Activated CD8-positive, alpha-beta T cell treated with anti-CD3 and anti-CD28 coated beads for 36 hours (primary cell): ENCODE measurements at regions not wholly inside any gene's neighbourhood (a gene's known extent, or its start where the extent isn't known, plus 50 kb on each side); places are given as distances from the start of the nearest gene placed in this dataset.

Experiments used
- ATAC-seq: fragments of 200-7000 bp; cut with Tn5 transposase; one replicate; pipeline ENCODE4 v1.10.0; 2021; ENCODE audit warnings: mild to moderate bottlenecking, moderate library complexity
- CTCF ChIA-PET: fragments of 350-600 bp; sonication (Branson Sonifier 250); formaldehyde crosslinking; loops from one replicate; lab custom pipeline; 2021; ENCODE audit warnings: antibody characterized with exemption; lab: Charles Lee
- POLR2A ChIA-PET: fragments of 350-600 bp; sonication (Branson Sonifier 250); formaldehyde crosslinking; loops from one replicate; lab custom pipeline; 2021; ENCODE audit warnings: antibody characterized with exemption; lab: Charles Lee
- DNase-seq: peaks from one replicate; pipeline ENCODE4 v3.0.0-alpha.2; 2020
- H3K27ac Mint-ChIP-seq: one replicate; pipeline ENCODE4 v1.8.0; 2021; ENCODE audit warnings: mild to moderate bottlenecking, mixed read lengths
- H3K27me3 Mint-ChIP-seq: one replicate; pipeline ENCODE4 v1.8.0; 2021; ENCODE audit warnings: mixed read lengths
- H3K36me3 Mint-ChIP-seq: one replicate; pipeline ENCODE4 v1.8.0; 2021; ENCODE audit warnings: low read depth, mixed read lengths
- H3K4me1 Mint-ChIP-seq: one replicate; pipeline ENCODE4 v1.8.0; 2021; ENCODE audit warnings: low read depth, mixed read lengths
- H3K4me3 Mint-ChIP-seq: one replicate; pipeline ENCODE4 v1.8.0; 2021; ENCODE audit warnings: mild to moderate bottlenecking, moderate library complexity, mixed read lengths
- H3K9me3 Mint-ChIP-seq: one replicate; pipeline ENCODE4 v1.8.0; 2021; ENCODE audit warnings: mixed read lengths
- intact Hi-C: fragments of 100-400 bp; cut with micrococcal nuclease; formaldehyde crosslinking; loops from one replicate; pipeline ENCODE4 v1.10.0; 2022
- TF ChIP-seq, protein P1 (sequence below): fragments of 200-600 bp; IDR thresholded peaks from one replicate; pipeline ENCODE4 v1.8.0; 2022; ENCODE audit warnings: antibody characterized with exemption, mild to moderate bottlenecking

- ChIA-PET POLR2A (no interaction called here), CTCF (no interaction called here)
- Mint-ChIP-seq H3K9me3 (peaks cover 11% of the 10 kb centered on the region), H3K4me1 (no peaks in the 10 kb centered on the region), H3K36me3 (no peaks in the 10 kb centered on the region), H3K4me3 (no peak overlapping the region), H3K27me3 (no peaks in the 10 kb centered on the region), H3K27ac (no peak overlapping the region)
- TF ChIP-seq, protein P1, sequence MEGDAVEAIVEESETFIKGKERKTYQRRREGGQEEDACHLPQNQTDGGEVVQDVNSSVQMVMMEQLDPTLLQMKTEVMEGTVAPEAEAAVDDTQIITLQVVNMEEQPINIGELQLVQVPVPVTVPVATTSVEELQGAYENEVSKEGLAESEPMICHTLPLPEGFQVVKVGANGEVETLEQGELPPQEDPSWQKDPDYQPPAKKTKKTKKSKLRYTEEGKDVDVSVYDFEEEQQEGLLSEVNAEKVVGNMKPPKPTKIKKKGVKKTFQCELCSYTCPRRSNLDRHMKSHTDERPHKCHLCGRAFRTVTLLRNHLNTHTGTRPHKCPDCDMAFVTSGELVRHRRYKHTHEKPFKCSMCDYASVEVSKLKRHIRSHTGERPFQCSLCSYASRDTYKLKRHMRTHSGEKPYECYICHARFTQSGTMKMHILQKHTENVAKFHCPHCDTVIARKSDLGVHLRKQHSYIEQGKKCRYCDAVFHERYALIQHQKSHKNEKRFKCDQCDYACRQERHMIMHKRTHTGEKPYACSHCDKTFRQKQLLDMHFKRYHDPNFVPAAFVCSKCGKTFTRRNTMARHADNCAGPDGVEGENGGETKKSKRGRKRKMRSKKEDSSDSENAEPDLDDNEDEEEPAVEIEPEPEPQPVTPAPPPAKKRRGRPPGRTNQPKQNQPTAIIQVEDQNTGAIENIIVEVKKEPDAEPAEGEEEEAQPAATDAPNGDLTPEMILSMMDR, result no peak
- DNase-seq (no peak), ATAC-seq (no peak)
- intact Hi-C loops, result no loop called here
These were observed 200.4 kb upstream of the PCDH15 start for GRCh38 chr10:55001422-55001821.

- ATAC-seq (no peak), DNase-seq (no peak)
- ChIA-PET POLR2A (no interaction called here), CTCF (no interaction called here)
- TF ChIP-seq, protein P1, result no peak
- Mint-ChIP-seq H3K36me3 (no peaks in the 10 kb centered on the region), H3K4me3 (no peak overlapping the region), H3K9me3 (peaks cover 13% of the 10 kb centered on the region), H3K4me1 (no peaks in the 10 kb centered on the region), H3K27ac (no peak overlapping the region), H3K27me3 (no peaks in the 10 kb centered on the region)
- intact Hi-C loops, result no loop called here
These were observed 192.1 kb upstream of the PCDH15 start for GRCh38 chr10:54993148-54993547.

DNA sequence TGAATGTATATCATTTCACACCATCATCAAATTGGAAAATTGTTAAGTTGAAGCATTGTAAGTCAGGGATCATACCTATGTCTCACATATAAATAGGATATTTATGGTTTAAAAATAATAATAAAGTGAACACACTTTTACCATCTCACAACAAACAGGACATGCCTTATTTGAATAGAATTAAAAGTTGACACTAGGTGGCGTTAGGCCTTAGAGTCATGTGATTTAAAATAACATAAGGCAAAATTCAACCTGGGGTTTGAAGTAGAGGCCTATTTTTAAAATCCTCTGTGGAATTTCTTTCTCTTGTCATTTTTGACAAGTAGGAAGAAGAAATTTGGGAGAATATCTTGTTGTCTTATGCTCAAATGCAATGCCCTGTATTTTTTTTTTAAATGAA is 184.7 kb upstream of the PCDH15 start:
- Mint-ChIP-seq H3K27ac (no peak overlapping the region), H3K4me1 (no peaks in the 10 kb centered on the region), H3K4me3 (no peak overlapping the region), H3K36me3 (no peaks in the 10 kb centered on the region), H3K9me3 (peaks cover 14% of the 10 kb centered on the region), H3K27me3 (no peaks in the 10 kb centered on the region)
- no peak for DNase-seq
- intact Hi-C loops, result no loop called here
- CTCF ChIA-PET, result no interaction called here
- TF ChIP-seq, protein P1, result no peak
- POLR2A ChIA-PET, result no interaction called here
- ATAC-seq, result no peak

DNA sequence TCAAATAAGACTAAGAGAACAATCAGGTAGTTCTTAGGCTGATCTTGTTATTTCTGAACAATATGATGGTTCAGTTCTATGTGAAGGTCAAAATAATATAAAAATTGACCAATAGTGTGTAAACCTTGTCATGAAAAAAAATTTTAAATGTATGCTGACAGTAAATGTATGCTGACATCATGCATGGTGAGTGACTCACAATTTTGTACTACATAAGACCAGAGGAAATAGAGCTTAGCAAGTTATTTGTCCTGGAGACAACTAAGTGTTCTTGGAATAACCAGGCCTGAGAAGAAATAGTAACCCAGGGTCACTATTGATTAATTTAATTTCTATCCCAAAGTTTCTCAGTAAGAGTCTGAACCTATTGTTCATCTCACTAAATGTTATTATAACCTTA is 182.2 kb upstream of the PCDH15 start:
- H3K4me3 Mint-ChIP-seq, result no peak overlapping the region
- intact Hi-C loops, result no loop called here
- H3K36me3 Mint-ChIP-seq, result no peaks in the 10 kb centered on the region
- DNase-seq, result no peak
- H3K27ac Mint-ChIP-seq, result no peak overlapping the region
- H3K9me3 Mint-ChIP-seq, result peaks cover 10% of the 10 kb centered on the region
- ATAC-seq, result no peak
- TF ChIP-seq, protein P1, result no peak
- no peaks in the 10 kb centered on the region for H3K4me1 Mint-ChIP-seq
- POLR2A ChIA-PET, result no interaction called here
- H3K27me3 Mint-ChIP-seq, result no peaks in the 10 kb centered on the region
- CTCF ChIA-PET, result no interaction called here

- Mint-ChIP-seq H3K4me3 (no peak overlapping the region), H3K4me1 (no peaks in the 10 kb centered on the region), H3K36me3 (no peaks in the 10 kb centered on the region), H3K27ac (no peak overlapping the region), H3K27me3 (no peaks in the 10 kb centered on the region), H3K9me3 (peaks cover 3% of the 10 kb centered on the region)
- DNase-seq (no peak), ATAC-seq (no peak)
- TF ChIP-seq, protein P1, result no peak
- ChIA-PET POLR2A (no interaction called here), CTCF (no interaction called here)
- intact Hi-C loops, result no loop called here
These were observed 161.3 kb upstream of the PCDH15 start for GRCh38 chr10:54962134-54962900.
